ENCODE measurements at regions not wholly inside any gene's neighbourhood (a gene's known extent, or its start where the extent isn't known, plus 50 kb on each side); places are given as distances from the start of the nearest gene placed in this dataset.

DNA sequence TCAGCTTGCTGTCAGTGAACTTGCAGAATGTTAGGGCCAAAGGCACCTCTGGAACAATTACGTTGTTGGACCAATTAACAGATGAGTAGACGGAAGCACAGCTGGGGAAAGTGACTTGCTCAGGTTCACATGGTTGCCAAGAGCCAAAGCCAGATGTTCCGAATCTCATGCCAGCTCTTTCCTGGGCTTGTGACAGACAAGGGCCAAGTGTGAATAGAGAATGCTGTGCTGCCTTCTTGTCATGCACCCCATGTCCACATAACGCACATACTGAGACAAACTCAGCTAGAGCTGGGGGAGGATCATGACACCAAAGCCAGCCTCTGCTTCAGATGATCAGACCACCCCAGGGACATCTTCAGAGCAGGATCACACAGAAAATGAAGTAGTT, 616.3 kb downstream of the INSC start:
- H3K4me1 ChIP-seq (ENCODE audit: control insufficient read depth in 1 of 2, insufficient read depth in 2 of 2, low read length in 2 of 2) = no peaks in the 10 kb centered on the region
- no peak for DNase-seq
- no peak overlapping the region for H3K4me3 ChIP-seq (replicated peaks in 1 of 3; ENCODE audit: low read depth in 2 of 3, low read length in 3 of 3)
- intact Hi-C loops (cut with micrococcal nuclease) = no loop called here
- no peak overlapping the region for H3K9ac ChIP-seq (ENCODE audit: insufficient read depth, low read length, poor library complexity, severe bottlenecking)
- no peak overlapping the region for H3K27ac ChIP-seq (ENCODE audit: low read depth in 1 of 2, low read length in 2 of 2)
- H3K4me2 ChIP-seq (replicated peaks; ENCODE audit: extremely low read depth, low read length, poor library complexity, severe bottlenecking) = no peak overlapping the region
- Mint-ChIP-seq H3K36me3 (no peaks in the 10 kb centered on the region), H3K4me1 (no peaks in the 10 kb centered on the region), H3K9me3 (peaks cover 0 to 9% (median 1%) of the 10 kb centered on the region in 7 donors), H3K4me3 (no peak overlapping the region), H3K27ac (no peak overlapping the region), H3K27me3 (ENCODE audit: low read depth in 3 of 3) (peaks cover 1 to 3% (median 3%) of the 10 kb centered on the region in 3 donors)
- H3K9me3 ChIP-seq (replicated peaks in 1 of 2; ENCODE audit: control insufficient read depth in 1 of 2, insufficient read depth in 1 of 2, low read length in 2 of 2) = no peaks in the 10 kb centered on the region
- H3K36me3 ChIP-seq (replicated peaks in 1 of 2; ENCODE audit: control insufficient read depth in 1 of 2, insufficient read depth in 2 of 2, low read length in 2 of 2) = no peaks in the 10 kb centered on the region
- no peaks in the 10 kb centered on the region for H3K79me2 ChIP-seq (ENCODE audit: insufficient read depth, low read length)
- no peak overlapping the region for H2AFZ ChIP-seq (ENCODE audit: insufficient read depth, low read depth, low read length, poor library complexity, severe bottlenecking)
- TF ChIP-seq, protein P1, sequence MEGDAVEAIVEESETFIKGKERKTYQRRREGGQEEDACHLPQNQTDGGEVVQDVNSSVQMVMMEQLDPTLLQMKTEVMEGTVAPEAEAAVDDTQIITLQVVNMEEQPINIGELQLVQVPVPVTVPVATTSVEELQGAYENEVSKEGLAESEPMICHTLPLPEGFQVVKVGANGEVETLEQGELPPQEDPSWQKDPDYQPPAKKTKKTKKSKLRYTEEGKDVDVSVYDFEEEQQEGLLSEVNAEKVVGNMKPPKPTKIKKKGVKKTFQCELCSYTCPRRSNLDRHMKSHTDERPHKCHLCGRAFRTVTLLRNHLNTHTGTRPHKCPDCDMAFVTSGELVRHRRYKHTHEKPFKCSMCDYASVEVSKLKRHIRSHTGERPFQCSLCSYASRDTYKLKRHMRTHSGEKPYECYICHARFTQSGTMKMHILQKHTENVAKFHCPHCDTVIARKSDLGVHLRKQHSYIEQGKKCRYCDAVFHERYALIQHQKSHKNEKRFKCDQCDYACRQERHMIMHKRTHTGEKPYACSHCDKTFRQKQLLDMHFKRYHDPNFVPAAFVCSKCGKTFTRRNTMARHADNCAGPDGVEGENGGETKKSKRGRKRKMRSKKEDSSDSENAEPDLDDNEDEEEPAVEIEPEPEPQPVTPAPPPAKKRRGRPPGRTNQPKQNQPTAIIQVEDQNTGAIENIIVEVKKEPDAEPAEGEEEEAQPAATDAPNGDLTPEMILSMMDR (IDR thresholded peaks at IDR 0.05) = no peak
- H4K20me1 ChIP-seq (ENCODE audit: insufficient read depth, low read length) = no peaks in the 10 kb centered on the region
- H3K27me3 ChIP-seq (ENCODE audit: control insufficient read depth in 2 of 2, insufficient read depth in 2 of 2, low read length in 2 of 2) = no peaks in the 10 kb centered on the region
- 87% methylated on average over 2 of the region's 4 CpGs for WGBS (ENCODE audit: insufficient coverage)

- WGBS (ENCODE audit: insufficient coverage) = no CpG with 5 or more reads among the region's 4 CpGs
- Histone ChIP-seq H4K20me1 (ENCODE audit: insufficient read depth, low read length) (no peaks in the 10 kb centered on the region), H3K27me3 (ENCODE audit: control insufficient read depth in 2 of 2, insufficient read depth in 2 of 2, low read length in 2 of 2) (no peaks in the 10 kb centered on the region), H3K9me3 (replicated peaks in 1 of 2; ENCODE audit: control insufficient read depth in 1 of 2, insufficient read depth in 1 of 2, low read length in 2 of 2) (no peaks in the 10 kb centered on the region), H2AFZ (ENCODE audit: insufficient read depth, low read depth, low read length, poor library complexity, severe bottlenecking) (no peak overlapping the region), H3K79me2 (ENCODE audit: insufficient read depth, low read length) (no peaks in the 10 kb centered on the region), H3K9ac (ENCODE audit: insufficient read depth, low read length, poor library complexity, severe bottlenecking) (no peak overlapping the region), H3K27ac (ENCODE audit: low read depth in 1 of 2, low read length in 2 of 2) (no peak overlapping the region), H3K36me3 (replicated peaks in 1 of 2; ENCODE audit: control insufficient read depth in 1 of 2, insufficient read depth in 2 of 2, low read length in 2 of 2) (no peaks in the 10 kb centered on the region), H3K4me3 (replicated peaks in 1 of 3; ENCODE audit: low read depth in 2 of 3, low read length in 3 of 3) (no peak overlapping the region), H3K4me2 (replicated peaks; ENCODE audit: extremely low read depth, low read length, poor library complexity, severe bottlenecking) (no peak overlapping the region), H3K4me1 (ENCODE audit: control insufficient read depth in 1 of 2, insufficient read depth in 2 of 2, low read length in 2 of 2) (no peaks in the 10 kb centered on the region)
- intact Hi-C loops (cut with micrococcal nuclease) = no loop called here
- H3K36me3 Mint-ChIP-seq = no peaks in the 10 kb centered on the region
- H3K9me3 Mint-ChIP-seq = peaks cover 0 to 4% (median 1%) of the 10 kb centered on the region in 7 donors
- TF ChIP-seq, protein P1 (IDR thresholded peaks at IDR 0.05) = no peak
- peaks cover 1 to 5% (median 4%) of the 10 kb centered on the region in 3 donors for H3K27me3 Mint-ChIP-seq (ENCODE audit: low read depth in 3 of 3)
- H3K4me1 Mint-ChIP-seq = no peaks in the 10 kb centered on the region
- no peak overlapping the region for H3K27ac Mint-ChIP-seq
- no peak for DNase-seq
- H3K4me3 Mint-ChIP-seq = no peak overlapping the region
These were observed 620.6 kb downstream of the SOX6 start for GRCh38 chr11:15735706-15736105.
